ENCODE measurements at regions not wholly inside any gene's neighbourhood (a gene's known extent, or its start where the extent isn't known, plus 50 kb on each side); places are given as distances from the start of the nearest gene placed in this dataset.
"Not testable (repeated sequence)": the region's sequence is repeated elsewhere in the genome, so short reads cannot be mapped to it uniquely, and the experiment has no call there.

- H3K27ac ChIP-seq (replicated peaks); H3K27me3 ChIP-seq (ENCODE audit: insufficient read depth, poor library complexity, severe bottlenecking); H3K4me3 ChIP-seq (replicated peaks; ENCODE audit: insufficient read depth, low read length); DNase-seq (ENCODE audit: low read depth in 1 of 2, low spot score in 1 of 2): not testable (repeated sequence)
These were observed 170.4 kb downstream of the OR4M2 start for GRCh38 chr15:22250501-22251290.

GRCh38 chr15:22251422-22251821 is 171.1 kb downstream of the OR4M2 start:
- no peaks in the 10 kb centered on the region for H3K27me3 ChIP-seq (ENCODE audit: insufficient read depth, poor library complexity, severe bottlenecking)
- TF ChIP-seq GABPA (IDR thresholded peaks at IDR 0.05; ENCODE audit: low read depth) (no peak), CTCF (IDR thresholded peaks at IDR 0.05; ENCODE audit: insufficient read depth, low read length) (no peak), POLR2AphosphoS5 (IDR thresholded peaks at IDR 0.05; ENCODE audit: low read depth) (no peak), REST (IDR thresholded peaks at IDR 0.05; ENCODE audit: insufficient replicate concordance, low read depth) (no peak)
- H3K4me3 ChIP-seq (replicated peaks; ENCODE audit: insufficient read depth, low read length), result no peak overlapping the region
- H3K27ac ChIP-seq (replicated peaks), result no peak overlapping the region
- DNase-seq (ENCODE audit: low read depth in 1 of 2, low spot score in 1 of 2), result no peak

- H3K4me3 ChIP-seq (replicated peaks; ENCODE audit: insufficient read depth, low read length); H3K27me3 ChIP-seq (ENCODE audit: insufficient read depth, poor library complexity, severe bottlenecking); H3K27ac ChIP-seq (replicated peaks); DNase-seq (ENCODE audit: low read depth in 1 of 2, low spot score in 1 of 2): not testable (repeated sequence)
These were observed 171.7 kb downstream of the OR4M2 start for GRCh38 chr15:22252047-22252446.

GRCh38 chr15:22252521-22252920 is 172.2 kb downstream of the OR4M2 start:
- H3K4me3 ChIP-seq (replicated peaks; ENCODE audit: insufficient read depth, low read length); H3K27ac ChIP-seq (replicated peaks); H3K27me3 ChIP-seq (ENCODE audit: insufficient read depth, poor library complexity, severe bottlenecking); DNase-seq (ENCODE audit: low read depth in 1 of 2, low spot score in 1 of 2): not testable (repeated sequence)

GRCh38 chr15:22253002-22253675 is 172.8 kb downstream of the OR4M2 start:
- H3K4me3 ChIP-seq (replicated peaks; ENCODE audit: insufficient read depth, low read length); H3K27ac ChIP-seq (replicated peaks); H3K27me3 ChIP-seq (ENCODE audit: insufficient read depth, poor library complexity, severe bottlenecking); DNase-seq (ENCODE audit: low read depth in 1 of 2, low spot score in 1 of 2): not testable (repeated sequence)

- TF ChIP-seq REST (IDR thresholded peaks at IDR 0.05; ENCODE audit: insufficient replicate concordance, low read depth) (no peak), POLR2AphosphoS5 (IDR thresholded peaks at IDR 0.05; ENCODE audit: low read depth) (no peak), SPI1 (IDR thresholded peaks at IDR 0.05; ENCODE audit: borderline replicate concordance, low read depth) (no peak), GABPA (IDR thresholded peaks at IDR 0.05; ENCODE audit: low read depth) (no peak), CTCF (IDR thresholded peaks at IDR 0.05; ENCODE audit: insufficient read depth, low read length) (no peak)
- Histone ChIP-seq H3K27me3 (ENCODE audit: insufficient read depth, poor library complexity, severe bottlenecking) (no peaks in the 10 kb centered on the region), H3K4me3 (replicated peaks; ENCODE audit: insufficient read depth, low read length) (no peak overlapping the region), H3K27ac (replicated peaks) (no peak overlapping the region)
- no peak for DNase-seq (ENCODE audit: low read depth in 1 of 2, low spot score in 1 of 2)
These were observed 173.5 kb downstream of the OR4M2 start for GRCh38 chr15:22253676-22254408.

GRCh38 chr15:22254409-22255045 is 174.2 kb downstream of the OR4M2 start:
- H3K4me3 ChIP-seq (replicated peaks; ENCODE audit: insufficient read depth, low read length); H3K27ac ChIP-seq (replicated peaks); DNase-seq (ENCODE audit: low read depth in 1 of 2, low spot score in 1 of 2); H3K27me3 ChIP-seq (ENCODE audit: insufficient read depth, poor library complexity, severe bottlenecking): not testable (repeated sequence)

GRCh38 chr15:22255606-22256005 is 175.3 kb downstream of the OR4M2 start:
- not testable (repeated sequence) for DNase-seq (ENCODE audit: low read depth in 1 of 2, low spot score in 1 of 2); H3K27ac ChIP-seq (replicated peaks); H3K4me3 ChIP-seq (replicated peaks; ENCODE audit: insufficient read depth, low read length); H3K27me3 ChIP-seq (ENCODE audit: insufficient read depth, poor library complexity, severe bottlenecking)
